ENCODE measurements at regions not wholly inside any gene's neighbourhood (a gene's known extent, or its start where the extent isn't known, plus 50 kb on each side); places are given as distances from the start of the nearest gene placed in this dataset.

DNA sequence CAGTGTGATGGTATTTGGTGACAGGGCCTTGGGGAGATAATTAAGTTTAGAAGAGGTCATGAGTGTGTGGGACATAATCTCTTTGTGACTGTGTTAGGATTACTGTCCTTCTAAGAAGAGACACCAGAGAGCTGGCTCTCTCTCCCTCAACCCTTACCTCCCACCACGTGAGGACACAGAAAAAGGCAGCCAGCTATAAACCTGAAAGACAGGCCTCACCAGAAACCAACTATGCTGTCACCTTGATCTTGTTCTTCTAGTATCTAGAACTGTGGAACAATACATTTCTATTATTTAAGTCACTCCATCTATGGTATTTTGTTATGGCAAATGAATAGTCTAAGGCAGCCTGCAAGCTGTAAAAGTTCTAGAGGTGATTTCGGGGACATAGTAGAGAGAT lies 203.7 kb downstream of the OTOR start:
- no peaks in the 10 kb centered on the region for H3K36me3 ChIP-seq (ENCODE audit: control insufficient read depth in 2 of 2, extremely low read depth in 1 of 2, insufficient read depth in 2 of 2, low read length in 2 of 2)

GRCh38 chr20:16952965-16953364 lies 204.8 kb downstream of the OTOR start:
- H3K4me3 ChIP-seq (ENCODE audit: control insufficient read depth in 2 of 3, extremely low read depth in 1 of 3, insufficient read depth in 2 of 3, low read depth in 1 of 3, low read length in 3 of 3) = no peak overlapping the region
- no peaks in the 10 kb centered on the region for H3K9me1 ChIP-seq (ENCODE audit: control insufficient read depth, extremely low read depth, insufficient read depth, low read length)
- no peaks in the 10 kb centered on the region for H3K79me2 ChIP-seq (ENCODE audit: control insufficient read depth, insufficient read depth, low read length)
- no peaks in the 10 kb centered on the region for H3K27me3 ChIP-seq (ENCODE audit: control insufficient read depth, extremely low read depth, insufficient read depth, low read length)
- no peaks in the 10 kb centered on the region for H4K20me1 ChIP-seq (ENCODE audit: control insufficient read depth, extremely low read depth, insufficient read depth, low read length)
- no peaks in the 10 kb centered on the region for H3K36me3 ChIP-seq (ENCODE audit: control insufficient read depth in 2 of 2, extremely low read depth in 1 of 2, insufficient read depth in 2 of 2, low read length in 2 of 2)
- FAIRE-seq (no peak), DNase-seq (ENCODE audit: low read depth, low spot score) (no peak)
- no peak overlapping the region for H3K9ac ChIP-seq (ENCODE audit: control insufficient read depth, extremely low read depth, insufficient read depth, low read length)
- no peak overlapping the region for H2AFZ ChIP-seq (ENCODE audit: control insufficient read depth, low read length)
- dilution Hi-C loops (cut with MboI; ENCODE audit: extremely low pct_ligation_motif_present, low sequenced_read_pairs) = no loop called here
- no peak overlapping the region for H3K27ac ChIP-seq (ENCODE audit: control insufficient read depth, insufficient read depth, low read length)
- no peak overlapping the region for H3K4me2 ChIP-seq (ENCODE audit: control insufficient read depth, extremely low read depth, insufficient read depth, low read depth, low read length)
- no peaks in the 10 kb centered on the region for H3K9me3 ChIP-seq (ENCODE audit: control insufficient read depth, low read depth, low read length)
- no peaks in the 10 kb centered on the region for H3K4me1 ChIP-seq (ENCODE audit: control insufficient read depth, extremely low read depth, insufficient read depth, low read length)
- TF ChIP-seq EZH2 (IDR thresholded peaks at IDR 0.05; ENCODE audit: low read length) = no peak

More for the DNA sequence above, 203.7 kb downstream of the OTOR start:
- no peak for FAIRE-seq
- Histone ChIP-seq H3K9me1 (ENCODE audit: control insufficient read depth, extremely low read depth, insufficient read depth, low read length) (no peaks in the 10 kb centered on the region), H3K27me3 (ENCODE audit: control insufficient read depth, extremely low read depth, insufficient read depth, low read length) (no peaks in the 10 kb centered on the region), H3K4me1 (ENCODE audit: control insufficient read depth, extremely low read depth, insufficient read depth, low read length) (no peaks in the 10 kb centered on the region), H2AFZ (ENCODE audit: control insufficient read depth, low read length) (no peak overlapping the region), H3K27ac (ENCODE audit: control insufficient read depth, insufficient read depth, low read length) (no peak overlapping the region), H3K9ac (ENCODE audit: control insufficient read depth, extremely low read depth, insufficient read depth, low read length) (no peak overlapping the region), H3K4me2 (ENCODE audit: control insufficient read depth, extremely low read depth, insufficient read depth, low read depth, low read length) (no peak overlapping the region), H3K79me2 (ENCODE audit: control insufficient read depth, insufficient read depth, low read length) (no peaks in the 10 kb centered on the region), H3K4me3 (ENCODE audit: control insufficient read depth in 2 of 3, extremely low read depth in 1 of 3, insufficient read depth in 2 of 3, low read depth in 1 of 3, low read length in 3 of 3) (no peak overlapping the region), H3K9me3 (ENCODE audit: control insufficient read depth, low read depth, low read length) (no peaks in the 10 kb centered on the region), H4K20me1 (ENCODE audit: control insufficient read depth, extremely low read depth, insufficient read depth, low read length) (no peaks in the 10 kb centered on the region)
- dilution Hi-C loops (cut with MboI; ENCODE audit: extremely low pct_ligation_motif_present, low sequenced_read_pairs) = no loop called here
- TF ChIP-seq EZH2 (IDR thresholded peaks at IDR 0.05; ENCODE audit: low read length) (no peak), CTCF (optimal IDR thresholded peaks at IDR 0.05 in 1 of 3, IDR thresholded peaks at IDR 0.05 in 1 of 3, conservative IDR thresholded peaks at IDR 0.05 in 1 of 3; ENCODE audit: extremely low read depth in 1 of 3, insufficient read depth in 2 of 3, low read length in 3 of 3) (no peak)
- no peak for DNase-seq (ENCODE audit: low read depth, low spot score)

DNA sequence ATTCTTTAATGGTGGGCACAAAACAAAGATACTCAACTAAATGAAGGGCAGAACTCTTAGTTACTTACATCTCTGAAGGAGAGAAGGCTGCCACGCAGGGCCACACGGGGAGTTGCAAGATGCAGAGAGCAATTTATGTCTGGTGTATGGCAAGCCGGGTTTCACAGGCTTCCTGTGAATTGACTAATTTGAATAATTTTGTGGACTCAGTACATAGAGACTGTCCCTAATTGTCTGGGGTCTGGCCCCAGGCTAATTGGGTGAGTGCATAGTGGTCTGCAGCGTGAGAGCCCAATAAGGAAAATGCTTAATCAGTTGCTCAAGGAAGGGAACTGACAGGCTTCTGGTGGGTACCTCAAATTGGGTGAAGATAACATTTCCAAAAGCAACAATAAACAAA lies 205.7 kb downstream of the OTOR start:
- Histone ChIP-seq H3K4me2 (ENCODE audit: control insufficient read depth, extremely low read depth, insufficient read depth, low read depth, low read length) (no peak overlapping the region), H3K9me3 (ENCODE audit: control insufficient read depth, low read depth, low read length) (no peaks in the 10 kb centered on the region), H3K27me3 (ENCODE audit: control insufficient read depth, extremely low read depth, insufficient read depth, low read length) (no peaks in the 10 kb centered on the region), H3K9me1 (ENCODE audit: control insufficient read depth, extremely low read depth, insufficient read depth, low read length) (no peaks in the 10 kb centered on the region), H3K4me3 (ENCODE audit: control insufficient read depth in 2 of 3, extremely low read depth in 1 of 3, insufficient read depth in 2 of 3, low read depth in 1 of 3, low read length in 3 of 3) (no peak overlapping the region), H3K79me2 (ENCODE audit: control insufficient read depth, insufficient read depth, low read length) (no peaks in the 10 kb centered on the region), H3K4me1 (ENCODE audit: control insufficient read depth, extremely low read depth, insufficient read depth, low read length) (no peaks in the 10 kb centered on the region), H2AFZ (ENCODE audit: control insufficient read depth, low read length) (no peak overlapping the region), H3K27ac (ENCODE audit: control insufficient read depth, insufficient read depth, low read length) (no peak overlapping the region), H3K36me3 (ENCODE audit: control insufficient read depth in 2 of 2, extremely low read depth in 1 of 2, insufficient read depth in 2 of 2, low read length in 2 of 2) (no peaks in the 10 kb centered on the region), H4K20me1 (ENCODE audit: control insufficient read depth, extremely low read depth, insufficient read depth, low read length) (no peaks in the 10 kb centered on the region), H3K9ac (ENCODE audit: control insufficient read depth, extremely low read depth, insufficient read depth, low read length) (no peak overlapping the region)
- TF ChIP-seq EZH2 (IDR thresholded peaks at IDR 0.05; ENCODE audit: low read length) = no peak
- no peak for TF ChIP-seq CTCF (optimal IDR thresholded peaks at IDR 0.05 in 1 of 3, IDR thresholded peaks at IDR 0.05 in 1 of 3, conservative IDR thresholded peaks at IDR 0.05 in 1 of 3; ENCODE audit: extremely low read depth in 1 of 3, insufficient read depth in 2 of 3, low read length in 3 of 3)
- FAIRE-seq (no peak), DNase-seq (ENCODE audit: low read depth, low spot score) (no peak)
- dilution Hi-C loops (cut with MboI; ENCODE audit: extremely low pct_ligation_motif_present, low sequenced_read_pairs) = no loop called here

All from keratinocyte (primary cell).